GM10266 (cell line): ENCODE measurements at regions not wholly inside any gene's neighbourhood (a gene's known extent, or its start where the extent isn't known, plus 50 kb on each side); places are given as distances from the start of the nearest gene placed in this dataset.

Experiments used
- DNase-seq: peaks from one replicate; pipeline ENCODE4 v3.0.0; 2012; ENCODE audit errors: extremely low spot score
- CTCF ChIP-seq: IDR thresholded peaks from 2 replicates; pipeline ENCODE4 v1.5.1; 2012; ENCODE audit warnings: mild to moderate bottlenecking, low read depth; ENCODE audit not compliant: control insufficient read depth, insufficient read depth; ENCODE audit errors: missing control alignments

- no peak for TF ChIP-seq CTCF
- no peak for DNase-seq
Observed at GRCh38 chr20:11195899-11196558, 522.2 kb upstream of the JAG1 start.

- DNase-seq, result no peak
Observed at GRCh38 chr20:11197851-11198250, 524.1 kb upstream of the JAG1 start.

GRCh38 chr20:11200423-11200822 is 526.6 kb upstream of the JAG1 start:
- DNase-seq, result no peak
- no peak for TF ChIP-seq CTCF

More at GRCh38 chr20:11197851-11198250, 524.1 kb upstream of the JAG1 start:
- TF ChIP-seq CTCF, result no peak

- DNase-seq, result peak; percentile 23
Observed at GRCh38 chr20:11204926-11205768, 531.3 kb upstream of the JAG1 start.

GRCh38 chr20:11205769-11206362 is 532.1 kb upstream of the JAG1 start:
- TF ChIP-seq CTCF, result no peak
- DNase-seq, result no peak

More at GRCh38 chr20:11204926-11205768, 531.3 kb upstream of the JAG1 start:
- TF ChIP-seq CTCF, result peak; percentile 82

GRCh38 chr20:11207749-11208502 is 534.1 kb upstream of the JAG1 start:
- no peak for DNase-seq
- no peak for TF ChIP-seq CTCF
